ENCODE measurements at regions not wholly inside any gene's neighbourhood (a gene's known extent, or its start where the extent isn't known, plus 50 kb on each side); places are given as distances from the start of the nearest gene placed in this dataset.

GRCh38 chr12:30023186-30023585, 239.4 kb upstream of the TMTC1 start:
- ATAC-seq (ENCODE audit: low read depth), result no peak
- Histone ChIP-seq H3K36me3 (ENCODE audit: control insufficient read depth, insufficient read depth, low read length) (no peaks in the 10 kb centered on the region), H3K27me3 (ENCODE audit: control insufficient read depth, insufficient read depth, low read length) (no peaks in the 10 kb centered on the region), H3K56ac (ENCODE audit: extremely low read depth, insufficient read depth, low read length) (no peak overlapping the region), H3K27ac (ENCODE audit: insufficient read depth, low read length) (no peak overlapping the region), H3K23ac (ENCODE audit: low read depth, low read length) (no peak overlapping the region), H3K4me2 (ENCODE audit: low read depth, low read length) (no peak overlapping the region), H3K79me1 (ENCODE audit: low read depth in 1 of 2, low read length in 2 of 2) (no peaks in the 10 kb centered on the region), H3K9ac (ENCODE audit: low read depth, low read length) (no peak overlapping the region), H3K4ac (ENCODE audit: low read depth, low read length) (no peak overlapping the region), H2AFZ (replicated peaks; ENCODE audit: low read length, poor library complexity) (no peak overlapping the region), H3K9me1 (ENCODE audit: insufficient read depth, low read length) (no peaks in the 10 kb centered on the region), H2BK15ac (ENCODE audit: low read depth, low read length) (no peak overlapping the region), H2BK20ac (ENCODE audit: low read depth, low read length) (no peak overlapping the region), H3K9me3 (ENCODE audit: control insufficient read depth, insufficient read depth, low read length) (no peaks in the 10 kb centered on the region), H4K91ac (ENCODE audit: insufficient read depth, low read depth, low read length) (no peak overlapping the region), H3K4me3 (ENCODE audit: insufficient read depth, low read depth, low read length) (no peak overlapping the region), H2BK120ac (ENCODE audit: low read depth, low read length) (no peak overlapping the region), H3K4me1 (ENCODE audit: control insufficient read depth, insufficient read depth, low read length) (peaks cover 6% of the 10 kb centered on the region), H4K5ac (ENCODE audit: low read depth, low read length) (no peak overlapping the region), H2AK9ac (replicated peaks; ENCODE audit: low read depth, low read length, poor library complexity) (no peak overlapping the region), H4K20me1 (ENCODE audit: insufficient read depth, low read length) (no peaks in the 10 kb centered on the region), H2BK5ac (ENCODE audit: low read depth, low read length, poor library complexity, severe bottlenecking) (no peak overlapping the region), H2AK5ac (ENCODE audit: low read depth, low read length) (no peak overlapping the region), H3K14ac (replicated peaks; ENCODE audit: low read depth, low read length) (no peak overlapping the region), H3K18ac (ENCODE audit: low read depth, low read length) (no peak overlapping the region), H4K8ac (ENCODE audit: low read depth in 2 of 2, low read length in 2 of 2) (no peak overlapping the region)
- ChIA-PET CTCF (interaction anchor here (1.2 kb wide), 1 partner anchor 25 kb away, joined by 4 read pairs; no protein-coding TSS in a partner anchor), POLR2A (ENCODE audit: unreplicated experiment) (no interaction called here)
- no CpG with 5 or more reads among the region's 2 CpGs for WGBS, 2 experiments (ENCODE audit: extremely low coverage in 2 of 2, insufficient read length in 1 of 2)
- TF ChIP-seq FOS (IDR thresholded peaks at IDR 0.05; ENCODE audit: low read depth, low read length) (no peak), MXI1 (IDR thresholded peaks at IDR 0.05; ENCODE audit: borderline replicate concordance, low read depth, low read length) (no peak), ELK1 (IDR thresholded peaks at IDR 0.05; ENCODE audit: borderline replicate concordance, low read depth, low read length) (no peak), CEBPB (IDR thresholded peaks at IDR 0.05; ENCODE audit: low read depth, low read length) (no peak), MAFK (IDR thresholded peaks at IDR 0.05; ENCODE audit: low read depth, low read length) (no peak), RAD21 (IDR thresholded peaks at IDR 0.05; ENCODE audit: low read length) (no peak), SMC3 (IDR thresholded peaks at IDR 0.05; ENCODE audit: low read depth, low read length) (no peak), POLR2A (IDR thresholded peaks at IDR 0.05; ENCODE audit: low read depth, low read length) (no peak), USF2 (IDR thresholded peaks at IDR 0.05; ENCODE audit: low read depth, low read length) (no peak), CTCF (conservative IDR thresholded peaks at IDR 0.05; ENCODE audit: low read depth, low read length) (no peak), RCOR1 (IDR thresholded peaks at IDR 0.05; ENCODE audit: insufficient replicate concordance, low read length) (no peak), NFE2L2 (IDR thresholded peaks at IDR 0.05; ENCODE audit: low read depth, low read length) (no peak), RFX5 (IDR thresholded peaks at IDR 0.05; ENCODE audit: low read depth, low read length) (no peak)
- in situ Hi-C loops (cut with MboI; ENCODE audit: low sequenced_read_pairs) (no loop called here), dilution Hi-C loops (cut with HindIII; ENCODE audit: low sequenced_read_pairs, unreplicated experiment) (no loop called here), intact Hi-C loops (cut with micrococcal nuclease) (loop anchor here (10.0 kb wide), 1 partner anchor 782 kb away; no protein-coding TSS in a partner anchor)
- no TSS peak for BruUV-seq (replicated peaks)
- DNase-seq, result peak; percentile 19
